ENCODE measurements at regions not wholly inside any gene's neighbourhood (a gene's known extent, or its start where the extent isn't known, plus 50 kb on each side); places are given as distances from the start of the nearest gene placed in this dataset.
A peak's percentile ranks its signal among the peaks of the same experiment; 100 is the strongest.
"Not testable (repeated sequence)": the region's sequence is repeated elsewhere in the genome, so short reads cannot be mapped to it uniquely, and the experiment has no call there.

GRCh38 chr1:178020968-178021640 is 51.2 kb upstream of the SEC16B start:
- no peak for DNase-seq

- no peak for DNase-seq
These were observed 52.1 kb upstream of the SEC16B start for GRCh38 chr1:178021950-178022349.

- DNase-seq, result no peak
These were observed 53.3 kb upstream of the SEC16B start for GRCh38 chr1:178023181-178023618.

- no peak for DNase-seq
These were observed 54.6 kb upstream of the SEC16B start for GRCh38 chr1:178024504-178024903.

- DNase-seq, result no peak
These were observed 55.9 kb upstream of the SEC16B start for GRCh38 chr1:178025613-178026356.

GRCh38 chr1:178028841-178029481 is 59.1 kb upstream of the SEC16B start:
- DNase-seq, result no peak

GRCh38 chr1:178030467-178030866 is 60.6 kb upstream of the SEC16B start:
- no peak for DNase-seq

- peak in 1 of 2 experiments; percentile 69 for DNase-seq
These were observed 62.0 kb upstream of the RASAL2 start for GRCh38 chr1:178031856-178032320.

- no peak for DNase-seq
These were observed 60.9 kb upstream of the RASAL2 start for GRCh38 chr1:178033019-178033418.

- no peak for DNase-seq
These were observed 59.2 kb upstream of the RASAL2 start for GRCh38 chr1:178034676-178035075.

- no peak for DNase-seq
These were observed 57.8 kb upstream of the RASAL2 start for GRCh38 chr1:178036090-178036489.

- DNase-seq, result peak in 1 of 2 experiments; percentile 6
These were observed 56.2 kb upstream of the RASAL2 start for GRCh38 chr1:178037510-178038253.

- DNase-seq, result no peak
These were observed 55.5 kb upstream of the RASAL2 start for GRCh38 chr1:178038372-178038771.

- no peak for DNase-seq
These were observed 54.0 kb upstream of the RASAL2 start for GRCh38 chr1:178039891-178040290.

- DNase-seq, result not testable (repeated sequence)
These were observed 50.0 kb upstream of the RASAL2 start for GRCh38 chr1:178043940-178044339.

Data from SW 1271 (cell line).